Posterior cingulate gyrus (tissue), 11 donors: ENCODE measurements at regions not wholly inside any gene's neighbourhood (a gene's known extent, or its start where the extent isn't known, plus 50 kb on each side); places are given as distances from the start of the nearest gene placed in this dataset.
A peak's percentile ranks its signal among the peaks of the same experiment; 100 is the strongest.

Source experiments
- DNase-seq, 10 donors: peaks; one replicate each; pipeline versions ENCODE4 v3.0.0 to v3.0.0-alpha.2; 2020 to 2021; ENCODE audit warnings: mixed read lengths in 3 of 10
- intact Hi-C: fragments of 100-400 bp; cut with DNase I; formaldehyde crosslinking; loops from one replicate; pipeline ENCODE4 v1.15.1; 2023

DNA sequence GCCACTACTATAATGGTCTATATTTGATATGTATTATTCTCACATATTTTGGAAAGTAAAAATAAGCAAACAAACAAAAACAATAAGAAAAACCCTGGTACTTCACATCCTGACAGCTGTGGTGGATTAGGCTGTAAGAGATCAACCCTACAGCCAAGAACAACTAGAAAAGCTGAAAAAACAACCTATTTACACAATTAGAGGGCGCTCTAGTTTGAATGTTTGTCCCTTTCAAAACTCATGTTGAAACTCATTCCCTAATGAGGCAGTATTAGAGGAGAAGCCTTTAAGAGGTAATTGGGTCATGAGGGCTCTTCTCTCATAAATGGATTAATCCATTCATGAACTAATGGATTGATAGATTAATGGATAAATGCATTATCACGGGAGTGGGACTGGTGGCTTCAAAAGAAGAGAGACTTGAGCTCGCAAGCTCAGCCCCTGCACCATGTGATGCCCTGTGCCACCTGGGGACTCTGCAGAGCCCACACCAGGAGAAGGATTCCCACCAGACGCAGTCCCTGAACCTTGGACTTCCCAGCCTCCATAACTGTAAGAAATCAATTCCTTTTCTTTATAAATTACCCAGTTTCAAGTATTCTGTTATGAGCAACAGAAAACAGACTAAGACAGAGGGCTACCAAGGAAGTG lies 733.9 kb upstream of the ARGLU1 start:
- DNase-seq = no peak
- intact Hi-C loops = no loop called here

GRCh38 chr13:107299717-107300116 lies 731.8 kb upstream of the ARGLU1 start:
- peak in 1 of 10 donors; percentile 50 for DNase-seq
- intact Hi-C loops = no loop called here

DNA sequence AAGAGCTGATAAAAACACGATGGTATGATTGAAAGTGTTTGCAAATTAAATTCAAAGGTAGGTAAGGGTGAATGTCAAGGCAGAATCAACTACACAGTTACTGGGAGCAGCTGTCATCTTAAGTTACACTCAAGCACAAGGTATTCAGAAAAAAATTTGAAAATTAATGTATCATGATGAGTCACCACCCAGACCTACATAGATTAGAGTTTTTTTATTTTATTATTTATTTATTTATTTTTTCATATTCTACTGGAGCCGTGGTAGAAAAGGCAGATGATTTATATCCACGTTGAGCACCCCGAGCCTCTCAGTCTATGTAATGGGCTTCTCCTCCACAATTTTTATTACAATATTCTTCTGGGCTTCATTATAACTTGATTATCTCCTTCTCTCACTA lies 728.9 kb upstream of the ARGLU1 start:
- DNase-seq = no peak
- intact Hi-C loops = no loop called here

DNA sequence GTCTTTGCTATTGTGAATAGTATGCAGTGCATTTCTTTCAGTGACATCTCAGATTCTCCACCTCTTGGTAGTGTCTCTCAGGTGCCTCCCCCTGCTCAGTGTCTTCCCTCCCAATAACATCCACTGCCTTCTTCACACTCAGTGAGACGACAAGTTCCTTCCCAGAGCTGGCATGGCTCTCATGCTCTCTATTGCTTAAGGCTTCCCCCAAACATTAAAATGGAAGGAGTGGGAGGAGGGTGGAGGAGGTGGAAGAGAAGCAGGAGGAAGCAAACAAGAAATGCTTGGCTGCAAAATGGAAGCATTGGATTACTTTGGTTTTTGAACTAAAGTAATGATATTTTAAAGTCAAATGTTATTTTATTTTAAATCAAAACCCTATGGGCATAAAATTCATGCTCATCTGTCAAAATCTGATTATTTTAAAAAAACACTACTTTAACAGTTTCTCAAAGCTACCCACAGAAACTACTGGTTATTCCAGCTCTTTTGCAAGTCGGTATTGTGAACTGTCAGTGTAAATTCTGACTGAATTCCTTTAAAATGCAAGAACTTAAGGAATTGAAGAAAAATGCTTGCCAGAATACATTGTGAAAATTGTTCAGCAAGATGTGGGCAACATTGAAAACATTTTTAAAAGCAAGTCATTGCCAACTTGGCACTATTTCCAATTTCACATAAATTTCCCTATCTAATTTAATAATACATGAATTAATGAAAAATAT lies 727.6 kb upstream of the ARGLU1 start:
- intact Hi-C loops = no loop called here
- DNase-seq = peak in 1 of 10 donors; percentile 4

GRCh38 chr13:107293924-107294323 lies 726.0 kb upstream of the ARGLU1 start:
- peak in 3 of 10 donors; percentile 5 to 18 (median 16) for DNase-seq
- intact Hi-C loops = no loop called here

- DNase-seq = no peak
- intact Hi-C loops = no loop called here
These were observed 723.9 kb upstream of the ARGLU1 start for GRCh38 chr13:107291875-107292274.

DNA sequence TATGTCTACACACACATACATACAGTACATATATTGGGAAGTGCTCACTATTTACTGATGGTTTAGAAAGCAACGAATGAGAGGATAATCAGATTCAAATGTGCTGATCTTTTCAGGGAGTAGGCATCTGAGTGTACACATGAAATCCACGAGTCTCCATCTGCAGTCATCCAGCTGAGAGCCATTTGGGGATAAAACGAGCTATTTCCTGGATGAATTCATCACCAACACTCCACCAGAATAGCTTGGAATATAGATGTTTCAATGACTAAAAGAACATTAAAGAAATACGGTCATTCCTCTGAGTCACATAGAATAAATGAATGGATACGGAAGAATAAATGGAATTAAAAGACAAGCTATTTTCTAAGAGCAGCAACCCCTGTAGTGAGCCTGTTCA lies 721.6 kb upstream of the ARGLU1 start:
- intact Hi-C loops = no loop called here

GRCh38 chr13:107284173-107284572 lies 716.2 kb upstream of the ARGLU1 start:
- intact Hi-C loops = no loop called here
- DNase-seq = no peak

More for the DNA sequence above, 721.6 kb upstream of the ARGLU1 start:
- no peak for DNase-seq

DNA sequence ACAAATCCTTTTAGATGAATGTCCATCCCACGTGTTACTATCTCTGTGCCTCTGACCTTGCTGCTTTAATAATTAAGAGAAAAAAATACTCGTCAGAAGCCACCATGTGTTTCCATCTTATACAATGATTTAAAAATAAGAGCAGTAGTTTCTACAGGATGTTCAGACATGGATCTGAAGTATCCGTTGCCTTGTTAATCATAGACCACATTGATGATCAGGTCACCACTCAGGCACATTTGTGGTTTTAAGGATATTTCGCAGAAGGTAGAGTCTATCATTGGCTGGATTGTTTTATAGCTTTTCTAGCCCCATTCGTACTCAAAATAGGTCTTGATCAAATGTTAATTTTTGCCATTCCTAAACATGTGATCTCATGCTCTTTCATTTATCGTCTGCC lies 710.0 kb upstream of the ARGLU1 start:
- no peak for DNase-seq
- intact Hi-C loops = no loop called here

DNA sequence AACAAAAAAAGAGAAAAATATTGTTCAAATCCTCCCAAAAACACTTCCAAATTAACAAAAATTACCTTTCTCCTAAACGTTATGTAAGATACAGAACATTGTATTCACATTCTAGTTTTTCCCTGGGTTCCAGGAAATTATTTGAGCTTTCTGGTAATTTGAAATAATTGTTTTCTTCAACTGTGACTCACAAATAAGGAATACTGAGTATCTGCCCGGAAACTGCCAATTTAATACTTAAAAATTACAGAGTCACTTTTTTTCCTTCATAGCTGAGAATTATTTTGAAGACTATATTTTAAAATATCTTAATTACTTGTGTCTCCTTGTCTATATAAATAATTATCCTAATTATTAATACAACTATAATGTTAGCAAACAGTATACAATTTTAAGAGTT lies 709.0 kb upstream of the ARGLU1 start:
- intact Hi-C loops = no loop called here
- DNase-seq = no peak

DNA sequence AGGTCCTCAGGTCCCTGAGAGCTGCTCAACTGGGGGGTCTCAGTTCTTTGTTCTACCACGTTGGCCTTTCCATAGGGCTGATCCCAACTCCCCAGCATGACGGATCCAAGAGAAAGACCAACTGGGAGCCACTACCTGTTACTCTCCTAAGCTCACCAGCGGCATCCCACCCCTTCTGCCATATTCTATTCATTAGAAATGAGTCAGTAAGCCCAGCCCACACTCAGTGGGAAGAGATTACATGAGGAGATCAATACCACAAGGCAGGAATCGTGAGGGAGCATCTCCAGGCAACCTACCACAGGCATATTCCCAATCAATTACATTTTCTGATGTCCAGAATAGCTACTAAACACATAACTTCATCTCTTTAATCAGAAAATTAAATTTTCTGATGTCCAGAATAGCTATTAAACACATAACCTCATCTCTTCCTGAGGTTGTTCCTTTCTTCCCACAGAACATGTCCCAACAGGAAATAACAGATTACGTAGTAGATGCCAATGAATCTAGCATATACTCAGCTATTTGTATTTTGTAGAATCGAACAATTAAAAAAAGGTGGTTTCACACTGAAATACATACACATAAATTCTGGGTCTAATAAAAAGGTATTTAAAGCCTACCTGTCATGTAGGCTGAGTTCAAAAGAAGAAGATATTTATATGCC lies 708.1 kb upstream of the ARGLU1 start:
- intact Hi-C loops = no loop called here
- no peak for DNase-seq

GRCh38 chr13:107275312-107275711 lies 707.4 kb upstream of the ARGLU1 start:
- intact Hi-C loops = no loop called here
- no peak for DNase-seq

GRCh38 chr13:107271227-107271626 lies 703.3 kb upstream of the ARGLU1 start:
- DNase-seq = no peak

DNA sequence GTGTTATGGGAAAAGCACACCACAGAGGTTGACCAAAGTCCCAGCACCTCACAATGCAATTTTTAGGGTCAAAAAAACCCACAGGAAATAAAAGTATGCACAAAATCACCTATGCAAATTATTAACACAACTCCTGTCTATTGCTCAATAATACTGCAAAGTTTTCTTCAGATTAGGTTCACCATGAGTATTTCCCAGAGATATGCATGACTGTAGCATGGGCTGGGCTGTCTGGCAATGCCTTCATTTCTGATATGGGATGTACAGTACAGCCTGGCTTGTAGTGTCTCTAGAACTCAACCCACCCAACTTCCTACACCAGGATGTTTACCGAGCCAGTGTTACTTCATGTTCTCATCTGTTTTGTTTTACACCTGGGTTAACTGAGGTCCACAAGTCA lies 698.7 kb upstream of the ARGLU1 start:
- DNase-seq = no peak
- intact Hi-C loops = no loop called here

More at GRCh38 chr13:107271227-107271626, 703.3 kb upstream of the ARGLU1 start:
- intact Hi-C loops = no loop called here

- intact Hi-C loops = no loop called here
- no peak for DNase-seq
These were observed 690.8 kb upstream of the ARGLU1 start for GRCh38 chr13:107258599-107259187.

DNA sequence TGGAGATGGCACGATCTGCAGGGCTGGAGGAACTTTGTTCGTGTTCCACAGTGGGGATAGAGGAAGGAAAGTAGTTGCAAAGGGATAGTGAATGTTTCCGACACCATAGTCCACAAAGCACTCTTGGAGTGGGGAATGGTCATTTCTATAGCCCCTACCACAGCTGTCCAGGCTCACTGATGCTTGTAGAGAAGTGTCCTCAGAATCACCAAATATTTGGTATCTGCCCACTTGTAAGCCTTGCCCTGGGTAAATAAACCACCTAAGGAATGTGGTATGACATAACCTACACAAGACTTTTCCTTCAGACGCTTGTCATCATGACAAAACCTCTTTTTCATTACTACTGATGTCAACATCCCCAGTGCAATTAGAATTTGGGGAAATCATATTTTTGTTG lies 686.5 kb upstream of the ARGLU1 start:
- intact Hi-C loops = no loop called here
- no peak for DNase-seq

GRCh38 chr13:107252428-107252827 lies 684.5 kb upstream of the ARGLU1 start:
- no peak for DNase-seq
- intact Hi-C loops = no loop called here

- peak in 2 of 10 donors; percentile 58 for DNase-seq
- intact Hi-C loops = no loop called here
These were observed 684.1 kb upstream of the ARGLU1 start for GRCh38 chr13:107252021-107252420.

DNA sequence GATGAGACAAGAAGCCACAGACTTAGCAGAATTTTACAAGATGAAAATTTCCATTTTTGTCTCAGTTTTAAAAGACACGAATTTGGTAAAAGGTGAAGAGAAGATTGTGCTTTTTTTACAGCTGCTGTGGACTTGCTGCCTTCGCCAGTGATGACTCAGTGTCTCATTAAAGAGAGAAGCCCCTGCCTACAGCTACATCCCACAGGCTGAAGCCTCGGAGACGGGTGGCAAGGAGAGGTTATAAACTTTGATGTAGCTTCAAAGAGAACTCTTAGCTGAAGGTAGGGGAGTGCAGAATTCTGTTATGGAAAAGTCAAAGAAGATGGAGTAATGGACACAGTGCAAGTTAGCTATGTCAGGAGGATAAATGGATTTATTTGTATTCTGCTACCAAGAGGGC lies 683.4 kb upstream of the ARGLU1 start:
- intact Hi-C loops = no loop called here
- DNase-seq = no peak

DNA sequence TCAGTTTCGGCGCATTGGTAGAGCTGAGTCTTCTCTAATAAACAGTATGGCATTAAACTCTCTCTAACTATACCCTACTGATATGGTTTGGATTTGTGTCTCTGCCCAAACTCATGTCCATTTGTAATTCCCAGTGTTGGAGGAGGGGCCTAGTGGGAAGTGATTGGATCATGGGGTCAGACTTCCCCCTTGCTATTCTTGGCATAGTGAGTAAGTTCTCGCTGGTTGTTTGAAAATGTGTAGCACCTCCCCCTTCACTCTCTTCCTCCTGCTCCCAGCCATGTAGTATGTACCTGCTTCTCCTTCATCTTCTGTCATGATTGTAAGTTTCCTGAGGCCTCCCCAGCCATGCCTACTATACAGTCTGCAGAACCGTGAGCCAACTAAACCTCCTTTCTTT lies 682.7 kb upstream of the ARGLU1 start:
- intact Hi-C loops = no loop called here
- DNase-seq = no peak

GRCh38 chr13:107244241-107244640 lies 676.3 kb upstream of the ARGLU1 start:
- intact Hi-C loops = no loop called here
- DNase-seq = no peak
